Gastrocnemius medialis (tissue), 4 donors: ENCODE measurements at regions not wholly inside any gene's neighbourhood (a gene's known extent, or its start where the extent isn't known, plus 50 kb on each side); places are given as distances from the start of the nearest gene placed in this dataset.

Experiments used
- CTCF ChIP-seq, 5 experiments: fragments of 450-650 bp in 3 of 5; fragments of 200-600 bp in 2 of 5; sonication (generic) in 2 of 5; IDR thresholded peaks in 4 of 5; conservative IDR thresholded peaks in 1 of 5; 1 replicate in 4 of 5; 2 replicates in 1 of 5; pipeline ENCODE4 v1.5.1; 2016 to 2019; ENCODE audit warnings: antibody characterized with exemption in 5 of 5, mild to moderate bottlenecking in 3 of 5, moderate library complexity in 3 of 5
- POLR2A ChIP-seq, 2 donors: fragments of 450-650 bp; IDR thresholded peaks; one replicate each; pipeline ENCODE4 v1.6.1; 2017; ENCODE audit warnings: antibody characterized with exemption in 2 of 2, mild to moderate bottlenecking in 2 of 2, moderate library complexity in 2 of 2

DNA sequence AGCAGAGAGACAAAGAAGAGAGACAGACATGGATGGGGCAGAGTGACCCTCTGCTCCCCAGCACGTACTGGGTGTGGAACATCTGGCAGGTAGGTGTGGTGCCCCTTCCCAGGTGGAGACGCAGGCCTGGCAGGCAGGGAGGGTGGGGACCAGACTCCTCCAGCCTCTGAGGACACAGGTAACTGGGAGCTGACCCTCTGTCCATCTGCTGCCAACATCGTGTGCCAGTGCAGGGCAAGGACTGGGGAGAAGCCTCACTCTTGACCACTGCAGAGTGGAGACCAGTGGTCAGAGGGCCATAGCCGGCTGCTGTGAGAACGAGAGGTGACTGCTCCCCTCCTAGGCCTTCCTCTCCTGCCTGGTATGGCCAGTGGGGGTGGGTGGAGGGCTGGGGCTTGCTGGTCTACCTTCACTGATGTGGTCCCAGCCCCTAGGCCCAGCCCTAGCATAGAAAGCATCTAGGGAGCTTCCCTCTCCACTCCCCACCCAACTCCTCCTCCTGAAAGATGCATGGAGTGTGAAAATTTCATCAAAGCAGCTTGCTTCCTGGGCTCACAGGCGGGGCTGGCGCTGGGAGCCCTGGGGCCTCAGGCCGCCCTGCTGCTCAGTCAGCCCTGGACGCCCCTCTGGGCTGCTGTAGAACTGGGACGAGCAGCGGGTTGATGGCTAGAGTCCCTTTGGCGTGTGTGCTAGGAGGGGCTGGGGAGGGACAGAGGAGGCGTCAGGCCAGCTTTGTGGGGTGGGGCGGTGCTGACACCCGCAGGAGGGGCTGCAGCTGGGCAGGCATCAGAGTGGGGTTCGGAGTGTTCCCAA lies 90.3 kb downstream of the PLXNA1 start:
- TF ChIP-seq CTCF (IDR thresholded peaks at IDR 0.05 in 4 of 5, conservative IDR thresholded peaks at IDR 0.05 in 1 of 5), result no peak
- TF ChIP-seq POLR2A (IDR thresholded peaks at IDR 0.05), result no peak
